Heart left ventricle (tissue), 13 donors: ENCODE measurements at regions not wholly inside any gene's neighbourhood (a gene's known extent, or its start where the extent isn't known, plus 50 kb on each side); places are given as distances from the start of the nearest gene placed in this dataset.

ENCODE experiments used
- CTCF ChIP-seq, 12 donors: fragments of 200-600 bp; sonication (generic) in 4 of 12; IDR thresholded peaks; one replicate each; pipeline versions ENCODE4 v1.5.0 to v1.8.0; 2018 to 2022; ENCODE audit warnings: antibody characterized with exemption in 12 of 12, mild to moderate bottlenecking in 5 of 12
- POLR2A ChIP-seq, 2 donors: fragments of 450-650 bp; IDR thresholded peaks; one replicate each; pipeline ENCODE4 v1.6.1; 2017; ENCODE audit warnings: antibody characterized with exemption in 2 of 2, mild to moderate bottlenecking in 2 of 2, moderate library complexity in 2 of 2
- donor health status: ischemic (EF 13 %, LVEDD 7.1; RV severe dilation, severe dysfunction).
- donor health status: DM: no; HTN: yes; CAD: no.
- donor health status: DM: no; HTN: no; CAD: no.
- donor health status: ischemic (EF 25% LVEDD 6.9; RV normal size, moderate dysfunction).
- donor health status: ischemic (EF 25% LVEDD 5.7; RV mildly dilated, moderate dysfunction).
- donor health status: ischemic (EF 35%, LVEDD 5.7; RV mildly dilated, moderate dysfunction).
- donor health status: nonischemic (EF 11% LVEDD 7.7; RV severe dilation, severe dysfunction).
- donor health status: DM: yes; HTN: yes; CAD: no.
- donor health status: PGD.
- donor health status: ischemic (EF 29% LVEDD 5.4; RV normal size, mild dysfunction).
- donor health status: nonischemic (EF 23%, LVEDD 6.1; RV moderate dilation, normal function).

GRCh38 chr1:47563201-47563600 is 125.4 kb downstream of the FOXD2 start:
- TF ChIP-seq CTCF (IDR thresholded peaks at IDR 0.05) (no peak), POLR2A (IDR thresholded peaks at IDR 0.05) (no peak)
